ENCODE measurements at regions not wholly inside any gene's neighbourhood (a gene's known extent, or its start where the extent isn't known, plus 50 kb on each side); places are given as distances from the start of the nearest gene placed in this dataset.

DNA sequence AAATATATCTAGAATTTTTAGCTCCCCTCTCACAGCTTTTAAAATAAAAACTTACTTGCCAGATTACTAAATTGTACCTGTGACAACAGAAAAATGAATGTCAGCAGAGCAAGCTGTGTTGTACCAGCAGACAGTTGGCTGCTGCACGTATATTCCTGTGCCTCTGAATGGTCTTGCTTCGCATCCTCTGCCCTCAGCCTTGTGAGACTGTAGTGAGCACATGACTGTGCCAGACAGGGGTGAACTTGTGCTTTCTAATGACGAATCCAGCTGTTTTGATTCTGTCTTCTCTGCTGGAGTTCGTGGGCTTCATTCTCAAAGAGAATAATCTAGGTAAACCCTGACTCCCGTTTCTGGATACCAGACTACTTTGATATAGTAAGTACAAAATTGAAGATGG, 58.3 kb upstream of the FRMD6 start:
- H3K18ac ChIP-seq (ENCODE audit: extremely low read depth, low read length) = no peak overlapping the region
- H2AFZ ChIP-seq (ENCODE audit: low read length) = no peak overlapping the region
- ChIA-PET CTCF (ENCODE audit: partially characterized antibody) (interaction anchor here (1.0 to 1.1 kb wide), 2 partner anchors 9 to 157 kb away, joined by 3 to 4 read pairs; no protein-coding TSS in a partner anchor), POLR2A (ENCODE audit: partially characterized antibody) (no interaction called here)
- no peak overlapping the region for H4K91ac ChIP-seq (replicated peaks; ENCODE audit: insufficient read length, low read length)
- H3K36me3 ChIP-seq (ENCODE audit: control insufficient read depth in 2 of 4, insufficient read depth in 4 of 4, low read length in 3 of 4) = no peaks in the 10 kb centered on the region
- H3K79me2 ChIP-seq (ENCODE audit: control insufficient read depth in 1 of 2, insufficient read depth in 2 of 2, low read length in 2 of 2) = no peaks in the 10 kb centered on the region
- H4K8ac ChIP-seq (ENCODE audit: extremely low read depth, insufficient read depth, low read length) = no peak overlapping the region
- no peaks in the 10 kb centered on the region for H3K79me1 ChIP-seq (ENCODE audit: low read depth, low read length)
- H4K20me1 ChIP-seq (replicated peaks in 1 of 2; ENCODE audit: control insufficient read depth in 1 of 2, insufficient read depth in 2 of 2, low read length in 2 of 2) = no peaks in the 10 kb centered on the region
- no peak overlapping the region for H3K4me3 ChIP-seq (ENCODE audit: extremely low read depth in 1 of 4, insufficient read depth in 2 of 4, low read depth in 3 of 4, low read length in 4 of 4)
- H3K27me3 ChIP-seq (replicated peaks in 1 of 4; ENCODE audit: control insufficient read depth in 3 of 4, extremely low read depth in 1 of 4, insufficient read depth in 3 of 4, low read length in 3 of 4) = no peaks in the 10 kb centered on the region
- H3K14ac ChIP-seq (ENCODE audit: insufficient read length) = no peak overlapping the region
- H3K9ac ChIP-seq (replicated peaks in 1 of 4; ENCODE audit: extremely low read depth in 1 of 4, low read depth in 3 of 4, low read length in 3 of 4) = no peak overlapping the region
- H3K4me1 ChIP-seq (replicated peaks in 1 of 4; ENCODE audit: control insufficient read depth in 3 of 4, insufficient read depth in 4 of 4, low read length in 3 of 4) = no peaks in the 10 kb centered on the region
- TF ChIP-seq CTBP2 (IDR thresholded peaks at IDR 0.05; ENCODE audit: borderline replicate concordance, insufficient read depth, insufficient read length, low read length) = no peak
- DNase-seq (ENCODE audit: low read depth in 1 of 2, low spot score in 2 of 2) (no peak), FAIRE-seq (no peak)
- no peaks in the 10 kb centered on the region; the same call in 1 of the 2 replicates for H3K23me2 ChIP-seq (ENCODE audit: low read depth, low read length)
- no peaks in the 10 kb centered on the region for H3K9me3 ChIP-seq (ENCODE audit: insufficient read depth in 2 of 2, low read depth in 1 of 2, low read length in 1 of 2)
- no peak overlapping the region for H4K5ac ChIP-seq (ENCODE audit: insufficient read length, low read depth, low read length)
- no peak overlapping the region for H3K4ac ChIP-seq (replicated peaks; ENCODE audit: insufficient read length, low read depth, low read length)
- H2BK12ac ChIP-seq (ENCODE audit: low read depth, low read length) = no peak overlapping the region
- no peak overlapping the region for H3K27ac ChIP-seq (ENCODE audit: low read depth, low read length)
- 80% methylated on average over 5 of the region's 5 CpGs; no CpG with 5 or more reads in 1 of the 2 experiments for WGBS, 2 experiments (ENCODE audit: extremely low coverage in 1 of 2, insufficient coverage in 1 of 2, insufficient read length in 1 of 2, insufficient replicate concordance in 2 of 2, low coverage in 1 of 2, low lambda C conversion rate in 2 of 2, missing lambda C conversion rate in 1 of 2)
- no peak overlapping the region for H2BK15ac ChIP-seq (ENCODE audit: low read length)
- no peak overlapping the region for H2BK20ac ChIP-seq (ENCODE audit: low read length)
- H2BK5ac ChIP-seq (ENCODE audit: low read depth, low read length) = no peak overlapping the region
- no peak overlapping the region for H2BK120ac ChIP-seq (replicated peaks; ENCODE audit: low read depth, low read length)
- H3K4me2 ChIP-seq (ENCODE audit: insufficient read depth in 1 of 2, low read depth in 2 of 2, low read length in 2 of 2) = no peak overlapping the region
- no peak overlapping the region for H3K56ac ChIP-seq (replicated peaks; ENCODE audit: insufficient read length, low read depth, low read length)
- no peak overlapping the region for H2AK5ac ChIP-seq (ENCODE audit: low read depth, low read length)
- no peak overlapping the region for H3K23ac ChIP-seq (ENCODE audit: insufficient read length)

Measured in H1 (cell line).